Cerebellar nuclear complex (tissue), 1 donor: ENCODE measurements at regions not wholly inside any gene's neighbourhood (a gene's known extent, or its start where the extent isn't known, plus 50 kb on each side); places are given as distances from the start of the nearest gene placed in this dataset.
A peak's percentile ranks its signal among the peaks of the same experiment; 100 is the strongest.
"Not testable (repeated sequence)": the region's sequence is repeated elsewhere in the genome, so short reads cannot be mapped to it uniquely, and the experiment has no call there.

Experiments
- DNase-seq, 2 experiments: peaks; one replicate each; lab custom pipeline; 2025; lab: John Stamatoyannopoulos, UW

DNA sequence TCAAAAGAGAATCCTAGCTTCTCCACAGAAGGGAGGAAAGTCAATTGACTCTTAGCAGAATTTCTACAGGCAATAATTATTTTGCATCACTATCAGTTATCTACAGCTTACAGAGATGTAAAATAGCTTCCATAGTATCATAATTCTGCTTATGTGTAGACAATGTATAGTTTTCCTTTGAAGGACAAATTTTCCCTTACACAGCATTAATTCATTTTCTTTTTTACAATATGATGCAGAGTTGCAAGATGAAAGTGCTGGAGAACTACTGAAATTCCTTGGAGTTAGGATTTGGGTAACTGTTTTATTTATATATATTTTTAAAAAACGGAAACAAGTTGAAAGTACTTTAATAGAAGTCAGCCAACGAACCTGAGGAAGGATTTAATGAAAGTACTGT, 111.0 kb upstream of the CPHXL start:
- no peak for DNase-seq

GRCh38 chr16:75837681-75838080, 111.4 kb upstream of the CPHXL start:
- DNase-seq: no peak

DNA sequence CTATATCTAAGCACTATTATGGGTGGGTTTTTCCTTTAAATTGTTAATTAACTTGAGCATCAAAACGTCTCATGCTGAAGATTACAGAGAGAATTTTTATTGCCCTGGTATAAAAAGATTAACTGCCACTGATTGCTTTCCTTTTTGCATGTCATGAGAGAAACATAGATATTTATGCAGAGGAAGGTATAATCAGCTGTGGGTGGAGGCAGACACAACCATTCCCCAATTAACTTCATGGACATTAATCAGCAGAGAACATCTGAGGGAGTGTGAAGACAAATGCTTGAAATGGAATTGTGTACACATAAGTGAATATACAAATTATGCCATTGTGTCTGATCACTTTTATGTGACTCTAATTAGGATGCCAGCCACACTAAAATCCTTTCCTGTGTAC, 115.2 kb upstream of the CPHXL start:
- no peak for DNase-seq

GRCh38 chr16:75847172-75847571, 120.9 kb upstream of the CPHXL start:
- no peak for DNase-seq

GRCh38 chr16:75854152-75854551, 127.9 kb upstream of the CPHXL start:
- no peak for DNase-seq

- DNase-seq: no peak
Observed at GRCh38 chr16:75860326-75861053, 134.2 kb upstream of the CPHXL start.

DNA sequence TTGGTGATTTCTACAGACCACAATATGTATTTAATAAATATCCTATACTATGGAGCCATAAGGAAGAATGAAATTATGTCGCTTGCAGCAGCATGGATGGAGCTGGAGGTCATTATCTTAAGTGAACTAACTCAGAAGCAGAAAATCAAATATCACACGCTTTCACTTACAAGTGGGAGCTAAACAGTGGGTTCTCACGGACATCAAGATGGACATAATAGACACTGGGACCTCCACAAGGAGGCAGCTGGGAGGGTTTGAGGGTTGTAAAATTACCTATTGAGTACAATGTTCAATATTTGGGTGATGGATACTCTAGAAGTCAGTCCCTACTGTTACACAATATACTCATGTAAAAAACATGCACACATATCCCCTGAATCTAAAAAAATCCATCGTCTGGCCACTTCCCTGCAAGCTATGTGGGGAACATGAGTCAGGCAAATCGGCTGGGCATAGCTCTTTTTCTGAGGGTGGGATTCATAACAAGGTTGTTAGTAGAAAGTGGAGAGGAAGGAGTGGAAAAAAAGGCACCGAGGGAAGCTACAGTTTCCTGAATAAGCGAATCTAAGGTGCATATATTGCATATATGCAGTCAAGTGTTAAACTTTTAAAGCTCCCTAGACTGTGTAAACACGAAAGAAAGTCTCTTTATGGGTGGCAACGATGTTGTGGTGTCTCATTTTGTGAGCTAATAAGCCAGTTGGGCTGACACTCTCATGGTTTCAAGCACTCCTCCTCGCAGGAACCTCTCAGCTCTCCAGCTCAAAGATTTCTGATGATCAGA, 135.2 kb upstream of the CPHXL start:
- DNase-seq: no peak

GRCh38 chr16:75862098-75862386, 135.8 kb upstream of the CPHXL start:
- no peak for DNase-seq

DNA sequence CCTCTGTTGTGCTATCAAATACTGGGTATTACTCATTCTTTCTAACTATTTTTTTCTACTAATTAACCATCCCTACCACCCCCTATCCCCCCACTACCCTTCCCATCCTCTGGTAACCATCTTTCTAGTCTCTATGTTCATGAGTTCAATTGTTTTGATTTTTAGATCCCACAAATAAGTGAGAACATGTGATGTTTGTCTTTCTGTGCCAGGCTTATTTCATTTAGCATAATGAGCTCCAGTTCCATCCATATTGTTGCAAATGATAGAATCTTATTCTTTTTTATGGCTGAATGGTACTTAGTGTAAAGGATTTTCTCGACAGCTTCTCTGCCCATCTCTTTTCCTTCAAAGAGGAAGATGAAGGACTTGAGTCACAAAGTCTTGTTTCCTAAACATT, 138.0 kb upstream of the CPHXL start:
- DNase-seq: no peak

- DNase-seq: no peak
Observed at GRCh38 chr16:75865736-75866135, 139.4 kb upstream of the CPHXL start.

DNA sequence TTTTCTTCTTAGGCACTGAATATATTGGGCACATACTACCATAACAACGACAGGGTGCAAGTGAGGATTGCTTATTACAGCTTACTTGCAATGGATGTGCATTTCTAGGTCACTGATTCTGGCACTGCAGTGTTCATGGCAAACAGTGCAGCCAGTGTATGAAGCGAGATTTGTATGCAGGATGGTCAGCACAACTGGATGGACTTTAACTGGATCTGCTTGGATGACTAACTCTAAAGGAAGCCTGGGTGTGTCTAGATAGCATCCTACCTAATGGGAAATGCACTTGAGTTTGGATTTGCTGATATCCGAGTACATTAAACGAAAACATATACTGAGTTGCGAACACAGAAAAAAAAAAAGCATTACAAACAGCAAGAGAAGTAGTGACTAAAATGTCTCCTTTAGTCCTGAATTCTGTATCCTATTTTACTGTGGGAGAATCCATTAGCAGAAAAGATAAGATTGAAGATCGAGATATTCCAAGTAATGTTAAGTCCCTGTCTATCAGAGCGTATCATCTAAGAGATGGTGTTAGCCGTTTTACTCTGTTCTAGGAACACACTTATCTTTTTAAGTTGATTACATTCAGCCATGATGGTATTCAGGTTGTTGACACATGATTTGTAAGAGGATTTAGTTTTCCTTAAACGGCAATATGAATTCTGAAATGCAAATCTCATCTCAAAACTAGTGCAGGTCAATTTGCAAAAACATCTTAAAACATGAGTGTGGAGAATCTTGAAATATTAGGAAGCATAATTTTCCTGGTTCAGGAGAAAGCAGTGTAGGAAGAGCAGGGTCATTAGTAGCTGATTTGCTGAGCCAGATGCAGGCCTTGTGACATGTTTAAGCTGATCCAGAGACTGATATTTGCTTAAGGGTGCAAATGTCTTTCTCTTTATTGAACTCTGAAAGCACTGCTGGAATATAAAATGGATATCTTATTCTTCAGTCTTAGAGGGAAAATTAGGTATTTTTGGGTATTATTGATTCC, 142.6 kb upstream of the CPHXL start:
- no peak for DNase-seq

GRCh38 chr16:75881280-75881679, 155.0 kb upstream of the CPHXL start:
- DNase-seq: not testable (repeated sequence)

DNA sequence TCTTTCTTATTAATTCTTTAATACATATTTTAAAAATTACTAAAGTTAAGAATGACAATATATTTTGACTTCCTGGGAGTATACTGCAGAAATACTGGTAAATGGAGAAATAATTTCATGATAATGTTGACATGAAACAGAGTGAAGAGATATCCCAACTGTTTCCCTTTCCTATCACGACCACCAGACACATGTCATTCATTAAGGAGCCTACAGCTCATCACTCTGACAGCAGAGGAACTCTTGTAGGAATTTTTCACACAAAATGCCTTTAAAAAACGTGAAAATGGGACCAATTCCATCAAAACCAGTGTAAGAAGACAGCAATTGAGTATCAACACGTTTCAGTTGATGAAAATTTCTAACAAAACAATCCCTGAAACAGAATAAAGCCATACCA, 172.9 kb upstream of the CPHXL start:
- DNase-seq: no peak

DNA sequence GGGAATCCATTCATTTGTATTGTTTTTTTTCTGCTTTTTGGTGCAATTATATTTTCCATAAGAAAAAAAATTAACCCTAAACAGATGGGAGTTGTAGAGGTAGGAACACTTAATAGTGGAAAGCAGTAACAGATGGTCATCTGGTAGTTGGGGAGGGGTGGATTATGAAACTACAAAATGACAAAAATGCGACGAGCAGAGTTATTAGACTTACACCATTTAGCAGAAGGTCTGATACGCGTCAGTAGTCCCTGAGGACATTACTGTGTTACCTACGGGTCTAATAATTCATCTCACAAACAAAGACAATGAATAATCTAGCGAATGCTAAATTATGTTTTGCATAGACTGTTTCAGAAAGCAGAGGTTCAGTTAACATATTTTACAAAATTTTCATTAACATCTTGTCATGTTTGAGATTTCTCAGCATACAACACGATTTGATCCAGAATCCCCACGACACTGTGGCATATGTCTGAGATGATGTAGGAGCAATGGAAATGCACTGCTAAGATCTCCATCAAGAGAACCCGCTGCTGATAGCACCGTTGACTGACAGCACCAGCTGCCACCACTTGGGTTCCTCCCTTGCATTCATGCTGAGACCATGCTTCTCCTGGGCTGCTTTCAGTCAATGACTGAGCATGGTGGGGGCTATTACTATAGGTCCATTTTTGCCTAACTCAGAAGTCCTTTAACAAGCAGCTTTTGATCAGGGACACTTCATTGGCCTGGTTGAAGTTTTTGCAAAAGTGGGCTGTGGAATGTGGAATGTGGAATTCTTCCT, 182.2 kb upstream of the CPHXL start:
- DNase-seq: peak in 1 of 2 experiments; percentile 48

- DNase-seq: no peak
Observed at GRCh38 chr16:75909746-75910145, 183.5 kb upstream of the CPHXL start.

DNA sequence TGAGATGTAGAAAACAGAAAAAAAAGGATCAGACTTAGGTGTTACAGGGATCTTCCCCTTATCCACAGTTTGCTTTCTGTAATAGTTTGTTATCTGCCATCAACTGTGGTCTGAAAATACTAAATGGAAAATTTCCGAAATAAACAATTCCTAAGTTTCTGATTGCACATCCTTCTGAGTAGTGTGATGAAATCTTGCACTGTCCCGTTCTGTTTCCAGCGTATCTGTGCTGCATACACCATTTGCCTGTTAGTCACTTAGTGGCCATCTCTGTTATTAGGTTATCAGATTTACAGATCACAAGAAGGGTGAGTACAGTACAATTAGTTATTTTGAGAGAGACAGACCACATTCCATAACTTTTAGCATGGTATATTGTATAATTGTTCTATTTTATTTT, 185.6 kb upstream of the CPHXL start:
- no peak for DNase-seq

DNA sequence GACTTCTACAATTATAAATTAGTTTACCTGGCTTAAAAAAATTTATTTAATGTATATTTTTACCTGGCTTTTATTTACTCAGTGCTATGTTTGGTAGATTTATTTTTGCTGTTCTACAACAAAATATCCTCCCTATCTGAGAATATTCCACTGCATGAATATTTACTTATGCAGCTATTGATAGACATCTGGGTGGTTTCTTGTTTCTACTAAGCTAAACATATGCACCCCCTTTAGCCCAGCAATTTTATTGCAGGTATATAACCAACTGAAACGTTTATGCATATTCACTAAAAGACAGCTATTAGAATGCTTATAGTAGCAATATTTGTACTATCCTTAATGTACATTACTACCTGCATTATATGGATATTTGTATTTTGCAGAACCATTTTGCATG, 187.7 kb upstream of the CPHXL start:
- DNase-seq: no peak

- no peak for DNase-seq
Observed at GRCh38 chr16:75916451-75916850, 190.2 kb upstream of the CPHXL start.

GRCh38 chr16:75918109-75918508, 191.8 kb upstream of the CPHXL start:
- no peak for DNase-seq

GRCh38 chr16:75919664-75920063, 193.4 kb upstream of the CPHXL start:
- DNase-seq: no peak

DNA sequence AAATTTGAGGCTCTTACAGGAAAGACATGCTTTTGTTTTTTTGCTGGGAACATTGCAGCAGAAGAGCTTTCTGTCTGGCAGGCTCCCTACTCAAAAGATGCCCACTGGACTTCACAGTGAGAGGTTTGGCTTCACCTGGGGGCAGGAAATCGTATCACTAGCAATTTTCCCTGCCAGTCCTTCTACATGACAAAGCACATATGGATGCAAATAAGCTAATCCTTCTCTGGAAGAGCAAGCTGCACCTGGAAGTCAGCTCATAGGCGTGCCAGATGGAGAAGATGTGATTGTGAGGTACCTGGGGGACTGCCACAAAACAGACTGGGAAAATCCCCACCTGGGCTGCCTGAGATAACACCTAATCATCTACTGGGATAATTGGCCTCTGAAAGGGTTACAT, 195.0 kb upstream of the CPHXL start:
- DNase-seq: peak in 1 of 2 experiments; percentile 29

GRCh38 chr16:75922250-75922649, 196.0 kb upstream of the CPHXL start:
- no peak for DNase-seq
